Right ventricle myocardium superior (tissue), 1 donor: ENCODE measurements at regions not wholly inside any gene's neighbourhood (a gene's known extent, or its start where the extent isn't known, plus 50 kb on each side); places are given as distances from the start of the nearest gene placed in this dataset.

Experiments used
- ATAC-seq: fragments of 200-7000 bp; cut with Tn5 transposase; one replicate; pipeline ENCODE4 v1.9.1; 2020; ENCODE audit warnings: mild to moderate bottlenecking; ENCODE audit not compliant: poor library complexity
- DNase-seq: peaks from one replicate; pipeline ENCODE4 v3.0.0-alpha.2; 2020
- intact Hi-C: fragments of 100-400 bp; cut with DNase I; formaldehyde crosslinking; loops from one replicate; pipeline ENCODE4 v1.11.2; 2022
- donor health status: DM: no; HTN: yes; CAD: no; lungs with severe emphysema.

DNA sequence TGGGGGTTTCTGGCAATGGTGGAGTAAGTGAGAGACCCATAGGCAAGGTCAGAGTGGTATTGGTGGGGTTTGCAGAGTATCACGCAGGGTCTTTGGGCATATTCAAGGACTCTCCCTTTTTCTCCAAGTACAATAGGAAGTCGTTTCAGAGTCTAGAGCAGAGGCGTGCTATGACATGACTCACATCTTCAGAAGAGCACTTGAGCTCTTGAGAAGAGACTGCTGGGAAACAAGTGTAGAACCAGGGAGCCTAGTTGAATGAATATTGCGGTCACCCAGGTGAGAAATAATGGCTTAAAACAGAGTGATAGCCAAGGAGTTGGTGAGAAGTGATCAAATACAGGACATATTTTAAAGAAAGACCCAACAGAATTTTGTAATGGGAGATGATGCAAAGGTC lies 813.4 kb downstream of the TLE1 start:
- no peak for ATAC-seq
- DNase-seq: no peak
- intact Hi-C loops: no loop called here

DNA sequence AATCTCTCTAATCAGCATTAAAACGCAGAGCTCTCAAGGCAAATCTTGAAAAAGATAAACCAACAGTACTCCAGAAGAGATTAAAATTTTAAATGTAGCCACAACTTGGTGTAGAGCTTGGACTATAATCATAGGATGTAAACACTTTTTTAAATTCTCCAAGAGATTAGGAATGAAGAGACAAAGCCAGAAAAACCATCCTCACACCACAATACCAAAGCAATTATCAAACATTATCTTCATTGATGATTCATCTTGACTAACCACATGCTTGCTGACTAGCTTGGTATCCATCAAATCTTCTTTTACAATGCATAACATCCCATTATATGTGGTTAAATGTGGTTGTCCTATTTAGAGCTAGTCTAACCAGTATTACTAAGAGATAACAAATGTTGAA lies 815.1 kb downstream of the TLE1 start:
- ATAC-seq: no peak
- intact Hi-C loops: no loop called here
- DNase-seq: no peak

DNA sequence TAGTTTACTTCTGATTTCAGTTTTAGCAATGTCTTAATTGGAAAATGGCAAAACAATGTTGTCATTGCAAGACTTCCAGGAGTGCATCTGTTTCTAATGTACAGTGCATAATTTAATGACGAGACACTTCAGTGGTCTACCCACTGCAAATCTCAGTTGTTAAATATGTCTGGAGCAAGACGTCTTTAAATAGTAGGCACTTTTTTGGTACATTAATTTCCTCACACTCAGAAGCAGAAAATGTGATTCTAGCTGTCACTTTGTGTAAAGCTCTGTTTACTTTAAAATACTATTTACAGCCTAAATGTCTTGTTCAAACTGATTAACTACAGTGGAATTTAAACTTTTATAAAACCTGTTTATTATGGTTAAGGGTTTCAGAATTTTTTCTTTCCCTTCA lies 815.5 kb downstream of the TLE1 start:
- no peak for ATAC-seq
- intact Hi-C loops: no loop called here
- DNase-seq: no peak

DNA sequence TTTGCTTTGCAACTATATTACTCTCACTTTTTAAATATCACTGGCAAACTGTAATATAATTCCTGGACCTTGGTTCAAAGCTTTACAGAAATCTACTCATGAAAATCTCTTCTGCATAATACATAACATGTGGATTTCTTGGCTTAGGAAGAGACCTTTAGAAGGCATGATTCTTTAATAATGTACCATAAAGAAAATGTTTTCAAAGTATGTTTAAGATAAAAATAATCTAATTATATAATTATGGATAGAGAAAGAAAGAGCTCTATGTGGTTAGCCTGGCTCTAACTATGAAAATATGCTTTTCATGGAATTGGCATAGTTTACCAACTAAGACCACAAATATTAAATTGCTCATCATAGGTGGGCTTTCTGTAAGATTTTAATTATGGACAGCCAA lies 817.8 kb downstream of the TLE1 start:
- intact Hi-C loops: no loop called here
- DNase-seq (no peak), ATAC-seq (no peak)

DNA sequence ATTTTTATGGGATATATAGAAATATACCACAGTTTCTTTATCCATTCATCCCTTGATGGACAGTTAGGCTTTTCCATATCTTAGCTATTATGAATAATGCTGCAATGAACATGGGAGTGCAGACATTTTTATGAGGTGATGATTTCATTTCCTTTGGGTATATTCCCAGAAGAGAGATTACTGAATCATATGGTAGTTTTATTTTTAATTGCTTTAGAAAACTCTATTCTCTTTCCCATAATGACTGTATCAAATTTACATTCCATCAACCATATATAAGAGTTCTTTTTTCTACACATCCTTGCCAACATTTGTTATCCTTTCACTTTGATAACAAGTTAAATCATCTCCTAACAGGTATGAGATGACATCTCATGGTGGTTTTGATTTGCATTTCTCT lies 821.6 kb downstream of the TLE1 start:
- intact Hi-C loops: no loop called here

DNA sequence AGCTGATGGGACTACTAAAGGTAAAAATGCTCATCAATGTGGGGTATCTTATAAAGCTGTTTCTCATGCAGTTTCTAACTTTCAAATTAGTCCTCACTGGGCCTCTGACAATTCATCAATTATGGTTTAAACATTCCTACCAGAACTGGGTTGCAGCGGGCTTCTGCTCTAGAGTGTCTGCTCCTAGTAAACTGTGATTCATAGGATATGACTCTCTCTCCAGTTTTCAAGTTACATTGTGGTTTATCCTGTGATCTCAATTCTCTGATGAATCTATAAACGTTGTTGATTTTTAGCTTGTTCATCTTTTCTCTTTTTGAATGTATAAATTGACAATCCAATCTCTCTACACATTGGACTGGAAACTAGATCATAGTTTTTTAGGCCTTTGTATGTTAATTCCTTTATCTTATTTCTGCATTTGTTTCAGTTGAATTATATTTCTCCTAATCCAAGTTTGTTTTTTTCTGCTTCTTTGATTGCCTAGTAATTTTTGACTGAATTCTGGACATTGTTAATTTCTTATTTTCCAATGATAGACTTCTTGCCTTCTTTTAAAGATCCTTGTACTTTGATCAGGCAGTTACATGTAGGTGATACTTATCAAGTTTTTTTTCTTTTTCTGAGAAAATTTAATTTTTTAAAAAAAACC lies 822.6 kb downstream of the TLE1 start:
- intact Hi-C loops: no loop called here
- ATAC-seq: no peak

More for the DNA sequence above, 821.6 kb downstream of the TLE1 start:
- no peak for DNase-seq
- ATAC-seq: no peak

DNA sequence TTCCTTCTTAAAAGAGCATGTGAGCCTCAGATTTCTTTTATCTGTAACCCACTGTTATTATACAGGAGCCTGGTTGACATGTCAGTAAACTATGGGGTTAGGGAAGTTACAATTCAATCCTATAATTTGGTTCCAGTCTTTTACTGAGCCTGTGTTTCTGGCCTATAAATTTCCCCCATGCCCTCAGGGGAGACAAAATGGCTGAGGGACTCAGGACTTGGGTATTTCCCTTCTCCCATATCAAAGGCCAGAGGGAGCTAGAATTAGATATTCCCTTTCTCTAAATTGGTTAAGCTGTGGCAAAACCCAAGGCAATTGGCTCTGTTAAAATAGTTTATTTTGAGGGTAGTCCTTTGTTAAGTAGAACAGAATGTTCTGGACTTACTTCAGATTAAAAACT lies 823.2 kb downstream of the TLE1 start:
- DNase-seq (no peak), ATAC-seq (no peak)
- intact Hi-C loops: no loop called here

More for the DNA sequence above, 822.6 kb downstream of the TLE1 start:
- DNase-seq: no peak

DNA sequence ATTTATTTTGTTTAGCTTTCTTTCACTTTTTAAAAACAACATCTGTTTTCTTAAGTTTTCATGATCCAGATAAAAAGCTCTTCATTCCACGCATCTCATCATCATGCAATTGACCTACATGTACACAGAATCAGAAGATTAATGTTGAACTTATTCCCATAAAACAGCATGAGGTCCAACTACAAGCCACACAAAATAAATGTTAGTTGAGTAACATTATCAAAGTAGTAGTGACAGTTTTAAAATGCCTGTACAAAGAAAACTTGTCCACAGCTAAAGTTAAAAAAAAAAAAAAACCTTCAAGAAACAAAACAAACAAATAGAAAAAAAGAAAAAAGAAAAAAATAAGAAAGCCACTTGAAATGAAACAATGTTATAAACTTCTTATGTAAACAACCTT lies 846.3 kb downstream of the TLE1 start:
- ATAC-seq (no peak), DNase-seq (no peak)
- intact Hi-C loops: no loop called here

DNA sequence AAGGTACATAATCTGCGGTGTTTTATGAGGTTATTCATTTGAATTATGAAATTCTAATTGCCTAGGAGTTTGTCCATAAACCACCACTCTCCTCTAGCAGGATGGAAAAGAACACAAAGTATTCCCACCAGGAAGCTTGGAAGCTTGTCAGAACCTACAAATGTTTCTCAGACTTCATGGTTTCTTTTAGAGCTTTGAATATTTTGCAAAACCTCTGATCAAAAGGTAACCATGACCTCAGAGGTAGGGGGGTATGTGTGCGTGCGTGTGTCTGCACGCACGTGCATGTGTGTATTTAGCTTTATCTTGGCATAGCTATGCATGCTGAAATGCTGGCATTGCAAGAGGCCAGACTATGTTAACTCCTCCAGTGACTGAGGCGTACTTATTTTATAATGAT lies 847.0 kb downstream of the TLE1 start:
- no peak for ATAC-seq
- no peak for DNase-seq
- intact Hi-C loops: no loop called here

DNA sequence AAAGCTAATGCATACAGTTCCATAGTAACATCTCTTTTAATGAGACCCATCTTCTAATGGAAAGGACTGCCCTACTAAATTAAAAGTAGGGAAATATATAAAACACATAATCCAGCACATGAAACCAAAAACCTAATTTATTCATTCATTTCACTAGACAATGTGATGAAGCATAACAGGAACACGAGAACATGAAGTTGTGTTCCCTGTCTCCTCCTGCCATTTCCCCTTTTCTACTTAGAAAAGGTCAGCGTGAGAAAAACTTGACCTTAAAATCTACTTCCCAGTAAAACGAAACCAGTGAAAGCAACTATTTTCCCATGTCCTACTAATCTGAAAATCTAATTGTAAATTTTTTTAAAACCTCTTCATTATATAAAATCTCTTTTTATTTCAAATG lies 847.5 kb downstream of the TLE1 start:
- intact Hi-C loops: no loop called here
- no peak for ATAC-seq
- DNase-seq: no peak

DNA sequence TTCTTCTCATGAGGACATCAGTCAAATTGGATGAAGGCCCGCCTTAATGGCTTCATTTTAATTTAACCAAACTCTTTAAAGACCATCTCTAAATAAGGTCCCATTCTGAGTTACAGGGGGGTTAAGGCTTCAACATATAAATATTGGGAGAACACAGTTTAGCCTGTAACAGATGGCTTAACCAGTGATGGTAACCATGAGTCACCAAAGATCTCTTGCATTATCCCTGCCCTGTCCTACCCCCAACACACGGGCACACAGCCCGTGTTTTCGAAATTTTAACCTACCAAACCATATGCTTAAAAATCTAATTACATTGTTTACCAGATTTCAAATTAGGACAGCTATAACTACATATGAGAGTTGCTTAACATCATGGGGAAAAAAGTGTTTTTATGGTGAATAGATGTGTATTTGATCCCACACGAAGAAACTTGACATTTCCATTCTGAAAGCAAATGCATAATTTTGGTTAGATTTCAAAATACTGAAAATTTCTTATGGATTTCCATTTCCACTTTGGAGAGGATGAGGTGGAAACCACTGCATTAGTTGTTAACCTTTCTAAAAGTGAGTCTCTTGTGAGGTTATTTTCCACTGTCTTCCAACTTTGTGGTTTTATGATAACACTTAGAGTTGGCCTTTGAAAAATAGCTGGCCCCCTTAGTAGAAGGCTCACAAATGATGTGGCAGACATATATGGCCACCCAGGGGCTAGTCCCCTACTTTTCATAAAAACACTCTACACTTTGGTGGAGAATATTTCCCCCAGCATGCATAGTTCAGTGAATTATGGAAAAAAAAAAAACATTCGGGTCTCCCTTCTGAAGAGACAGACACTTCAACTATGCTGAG lies 849.3 kb downstream of the TLE1 start:
- intact Hi-C loops: no loop called here
- ATAC-seq (no peak), DNase-seq (no peak)

DNA sequence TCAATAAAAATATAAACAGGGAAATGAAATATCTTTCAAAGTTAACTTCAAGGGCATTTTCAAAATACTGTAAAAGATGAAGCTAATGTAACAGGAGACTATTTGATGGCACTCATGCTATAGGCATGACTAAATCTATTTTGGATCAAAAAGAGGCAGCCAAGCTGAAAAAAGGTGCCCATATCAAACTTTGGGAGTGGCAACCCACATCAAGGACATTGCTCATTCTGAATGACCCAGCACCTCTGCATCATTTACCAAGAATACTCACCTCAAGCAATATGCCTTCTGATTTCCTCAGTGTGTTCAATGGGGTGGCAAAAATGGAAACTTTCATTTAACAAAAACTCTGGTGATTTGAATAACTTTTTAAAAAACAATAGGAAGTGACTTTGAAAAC lies 853.3 kb downstream of the TLE1 start:
- intact Hi-C loops: no loop called here
- DNase-seq (no peak), ATAC-seq (no peak)

DNA sequence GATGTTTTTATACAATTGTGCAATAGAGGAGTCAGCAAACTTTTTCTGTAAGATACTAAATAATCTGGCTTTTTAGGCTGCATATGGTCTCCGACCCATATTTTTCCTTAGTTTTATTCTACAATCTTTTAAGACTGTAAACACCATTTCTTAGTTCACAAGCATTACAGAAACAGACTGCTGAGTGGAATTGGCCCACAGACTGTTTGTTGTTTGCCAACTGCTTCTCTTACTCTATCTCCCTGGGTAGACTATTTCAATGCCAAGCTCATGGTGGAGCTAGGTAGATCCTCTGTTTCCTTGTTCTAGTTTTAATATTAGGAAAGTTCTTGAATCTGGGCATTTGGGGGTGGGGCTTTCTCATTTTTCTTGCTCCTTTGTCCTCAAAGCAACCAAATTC lies 857.6 kb downstream of the TLE1 start:
- intact Hi-C loops: no loop called here
- DNase-seq: no peak
- no peak for ATAC-seq

DNA sequence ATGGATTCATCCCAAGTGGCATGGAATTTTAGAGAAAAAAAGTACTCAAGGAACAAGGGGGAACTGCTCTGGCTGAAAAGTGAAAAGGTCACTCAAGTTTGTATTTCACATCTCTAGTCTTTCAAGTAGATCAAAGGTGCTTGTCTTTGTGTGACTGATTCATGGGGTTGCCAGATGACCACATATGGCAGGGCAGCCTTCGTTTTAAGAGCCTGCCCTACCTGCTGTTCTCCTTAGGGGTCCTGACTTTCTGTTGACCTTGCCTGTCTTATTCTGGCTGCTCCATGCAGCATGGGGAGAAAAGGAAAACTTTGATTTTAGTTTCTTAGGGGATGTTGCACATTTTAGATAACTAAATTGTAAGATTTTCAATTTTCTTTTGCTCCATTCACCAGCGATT lies 877.7 kb downstream of the TLE1 start:
- intact Hi-C loops: no loop called here
- no peak for ATAC-seq
- DNase-seq: no peak

DNA sequence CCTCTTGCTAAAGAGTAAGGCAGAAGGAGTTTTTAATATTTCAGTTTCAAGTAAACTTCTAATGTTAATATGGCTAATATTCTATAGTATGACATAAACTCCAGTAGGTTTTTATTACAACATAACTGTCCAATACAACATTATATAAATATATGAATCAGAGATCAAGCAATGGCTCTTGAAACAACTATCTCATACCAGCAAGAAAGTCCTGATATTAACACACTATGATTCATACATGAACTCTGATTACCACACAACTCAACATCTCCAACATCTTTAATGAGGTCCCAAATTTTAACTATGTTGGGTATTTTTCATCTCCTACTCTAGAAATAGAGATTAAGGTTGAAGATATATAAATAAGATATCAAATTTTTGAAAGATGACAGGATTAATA lies 878.3 kb downstream of the TLE1 start:
- DNase-seq: no peak
- ATAC-seq: no peak
- intact Hi-C loops: no loop called here

DNA sequence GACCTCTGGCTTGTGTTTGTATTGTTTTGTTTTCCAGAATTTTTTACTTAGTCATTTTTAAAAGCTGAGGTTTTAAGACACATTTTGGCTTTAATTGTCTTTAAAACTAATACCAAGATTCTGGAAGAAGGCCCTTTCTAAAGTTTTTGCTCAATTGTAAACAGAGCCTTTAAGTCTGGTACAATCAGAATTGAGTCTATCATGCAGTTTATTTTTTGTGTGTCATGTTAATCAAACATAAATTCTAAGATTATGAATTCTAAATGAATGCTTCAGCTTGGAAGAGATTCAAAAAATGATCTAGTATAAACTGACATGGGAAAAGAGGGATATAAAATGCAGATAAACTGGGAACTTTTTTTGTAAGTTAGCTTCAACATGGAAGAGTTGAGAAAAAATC lies 882.7 kb downstream of the TLE1 start:
- intact Hi-C loops: no loop called here
- ATAC-seq: no peak
- no peak for DNase-seq

DNA sequence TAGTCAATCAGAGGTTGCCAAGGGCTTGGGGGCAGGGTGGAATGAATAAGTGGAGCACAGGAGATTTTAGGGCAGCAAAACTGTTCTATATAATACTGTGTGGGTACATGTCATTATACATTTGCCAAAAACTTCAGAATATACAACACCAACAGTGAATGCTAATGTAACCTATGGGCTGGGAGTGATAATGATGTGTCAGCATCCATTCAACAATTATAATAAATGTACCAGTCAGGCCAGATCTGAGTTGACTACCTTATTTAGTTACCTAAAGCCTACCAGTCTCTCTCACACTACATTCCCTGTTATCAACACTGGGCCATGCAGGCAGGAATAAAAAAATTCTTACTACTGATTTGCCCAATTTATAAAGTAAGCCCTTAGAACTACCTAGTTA lies 884.5 kb downstream of the TLE1 start:
- intact Hi-C loops: no loop called here
- DNase-seq (no peak), ATAC-seq (no peak)

DNA sequence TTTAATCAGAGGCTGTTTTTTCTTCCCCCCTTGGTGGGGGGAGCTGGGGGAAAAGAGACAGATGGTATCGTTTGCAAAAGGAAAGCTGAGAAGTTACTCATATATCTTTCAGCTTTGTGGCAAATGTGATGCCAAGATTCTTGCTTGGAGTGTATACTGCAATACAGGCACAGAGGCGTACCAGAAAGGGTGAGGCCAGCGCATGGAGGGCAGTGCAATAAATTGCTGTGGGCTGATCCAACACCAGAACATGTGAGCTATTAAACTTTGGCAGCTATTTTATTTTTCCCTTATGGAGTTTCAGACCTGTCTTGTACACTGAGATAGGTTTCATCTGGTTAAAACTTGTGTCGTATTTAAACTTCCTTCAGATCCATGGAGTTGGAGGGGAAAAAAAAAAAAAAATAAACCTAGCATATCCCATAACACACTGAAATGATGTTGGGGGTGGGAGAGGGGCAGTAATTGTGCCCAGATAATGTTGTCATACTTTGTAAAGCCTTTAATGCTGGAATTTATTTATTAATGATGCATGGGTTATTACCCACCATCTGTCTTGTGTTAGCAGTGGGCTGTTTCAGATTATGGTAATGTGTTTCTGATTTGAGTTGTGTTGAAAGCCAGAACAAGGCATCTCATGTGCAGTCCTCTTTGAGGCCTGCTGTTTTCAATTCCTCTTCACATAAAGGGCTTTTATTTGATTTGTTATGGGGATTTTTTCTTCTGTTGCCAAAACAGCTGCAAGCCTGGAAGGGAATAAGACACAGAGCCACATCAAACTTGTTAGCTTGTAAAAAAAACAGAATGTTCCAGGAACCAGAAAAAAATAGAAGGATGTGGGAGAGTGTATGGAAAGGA lies 891.3 kb downstream of the TLE1 start:
- peak; percentile 46 for DNase-seq
- peak; percentile 90 for ATAC-seq
- intact Hi-C loops: no loop called here

DNA sequence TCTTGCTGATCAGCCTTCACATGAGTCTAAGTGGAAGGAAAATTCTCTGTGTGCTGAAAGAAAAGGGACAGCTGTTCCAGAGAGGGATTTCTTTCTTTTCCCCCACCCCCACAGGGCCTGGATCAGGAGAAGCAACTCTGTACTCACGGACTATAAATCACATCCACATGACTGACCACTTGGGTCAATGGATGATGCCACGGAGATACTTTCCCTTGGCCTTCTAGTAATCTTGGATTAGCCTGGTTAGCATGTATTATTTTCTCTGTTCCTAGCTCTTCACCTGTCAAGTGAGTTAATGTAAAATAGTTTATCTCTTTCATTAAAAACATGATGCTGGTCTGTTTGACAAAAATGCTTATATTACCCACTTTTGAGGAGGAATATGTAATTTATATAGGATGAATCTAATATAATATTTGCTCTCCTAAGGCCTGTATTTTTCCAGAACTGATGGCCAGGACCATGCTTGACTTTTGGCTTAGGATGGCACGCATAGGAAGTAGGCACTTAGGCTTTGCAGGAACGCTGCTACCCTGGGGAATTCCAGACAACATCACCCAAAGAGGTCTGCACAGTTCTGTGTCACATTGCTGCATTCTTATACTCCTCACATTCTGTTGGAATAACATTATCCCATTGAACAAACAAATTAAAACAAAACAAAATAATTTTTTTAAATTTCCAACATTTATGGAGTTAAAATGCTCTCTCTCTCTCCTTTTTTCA lies 892.1 kb downstream of the TLE1 start:
- intact Hi-C loops: no loop called here
- DNase-seq: no peak
- peak; percentile 47 for ATAC-seq
